HCT116 (cell line): ENCODE measurements at regions not wholly inside any gene's neighbourhood (a gene's known extent, or its start where the extent isn't known, plus 50 kb on each side); places are given as distances from the start of the nearest gene placed in this dataset.

Experiments used
- ATAC-seq: fragments of 200-7000 bp; cut with Tn5 transposase; 2 replicates; pipeline ENCODE4 v1.9.1; 2020; ENCODE audit warnings: mild to moderate bottlenecking, moderate library complexity
- BruUV-seq: library from RNA; stranded (reverse); fragments of 400-500 nt; replicated peaks from 2 replicates; lab custom pipeline; 2021; lab: Mats Ljungman, UMichigan
- CTCF ChIA-PET: fragments of 300-600 bp; sonication (Branson Sonifier 250); formaldehyde crosslinking; loops from one replicate; lab custom pipeline; 2021; ENCODE audit warnings: antibody characterized with exemption; lab: Charles Lee
- POLR2A ChIA-PET: fragments of 300-600, 350-600 bp; sonication (Branson Sonifier 250); formaldehyde crosslinking; loops from one replicate; lab custom pipeline; 2021; ENCODE audit warnings: antibody characterized with exemption; lab: Charles Lee
- RAD21 ChIA-PET, 2 experiments: fragments of 300-600 bp; sonication (Branson Sonifier 250); formaldehyde crosslinking; loops; one replicate each; lab custom pipeline; 2023; ENCODE audit warnings: low total read pairs in 2 of 2; ENCODE audit not compliant: uncharacterized antibody in 2 of 2, unreplicated experiment in 2 of 2, low non-redundant PET in 1 of 2; lab: Charles Lee
- DNase-seq: peaks from one replicate; pipeline ENCODE4 v3.0.0-alpha.2; 2010; ENCODE audit warnings: low read depth, low spot score
- H2AFZ ChIP-seq: fragments of 200-600 bp; shearing (Covaris generic), sonication (generic); 2 replicates; pipeline ENCODE4 v1.6.1; 2017; ENCODE audit warnings: low read depth, mixed run types, mixed read lengths, antibody characterized with exemption, low read length; ENCODE audit not compliant: poor library complexity, severe bottlenecking
- H3K27ac ChIP-seq: 2 replicates; pipeline ENCODE4 v1.5.1; 2012; ENCODE audit warnings: low read depth, low read length
- H3K27me3 ChIP-seq: fragments of 200-600 bp; sonication (generic); 2 replicates; pipeline ENCODE4 v1.6.1; 2016; ENCODE audit warnings: mixed run types, low read length, mixed read lengths; ENCODE audit not compliant: insufficient read depth
- H3K36me3 ChIP-seq, 2 experiments: fragments of 200-500 bp in 1 of 2; fragments of 200-600 bp in 1 of 2; sonication (Bioruptor generic) in 1 of 2; sonication (generic) in 1 of 2; 2 replicates each; pipeline versions ENCODE4 v1.5.1 to v1.6.1; 2014 to 2016; ENCODE audit warnings: low read length in 2 of 2, inconsistent platforms in 1 of 2, mixed read lengths in 1 of 2, mixed run types in 1 of 2; ENCODE audit not compliant: insufficient read depth in 2 of 2, control insufficient read depth in 1 of 2
- H3K4me1 ChIP-seq, 2 experiments: fragments of 200-600 bp in 1 of 2; sonication (generic) in 1 of 2; 2 replicates each; pipeline versions ENCODE4 v1.5.1 to v1.6.1; 2012 to 2017; ENCODE audit warnings: low read length in 2 of 2, inconsistent platforms in 1 of 2, mild to moderate bottlenecking in 1 of 2, mixed read lengths in 1 of 2, mixed run types in 1 of 2, moderate library complexity in 1 of 2; ENCODE audit not compliant: insufficient read depth in 2 of 2, control insufficient read depth in 1 of 2
- H3K4me2 ChIP-seq: fragments of 200-600 bp; sonication (generic); 2 replicates; pipeline ENCODE4 v1.6.1; 2017; ENCODE audit warnings: mixed run types, low read length, mixed read lengths
- H3K4me3 ChIP-seq, 2 experiments: fragments of 200-600 bp in 1 of 2; sonication (generic) in 1 of 2; replicated peaks in 1 of 2; 2 replicates each; pipeline ENCODE4 v1.5.1; 2011 to 2016; ENCODE audit warnings: low read length in 2 of 2, control low read depth in 1 of 2, low read depth in 1 of 2, mild to moderate bottlenecking in 1 of 2, mixed read lengths in 1 of 2, mixed run types in 1 of 2
- H3K79me2 ChIP-seq: fragments of 200-600 bp; sonication (generic); 2 replicates; pipeline ENCODE4 v1.6.1; 2017; ENCODE audit warnings: mild to moderate bottlenecking, mixed run types, low read length, moderate library complexity, mixed read lengths; ENCODE audit not compliant: insufficient read depth
- H3K9ac ChIP-seq: fragments of 200-600 bp; sonication (generic); 2 replicates; pipeline ENCODE4 v1.6.1; 2016; ENCODE audit warnings: low read length, mixed read lengths
- H3K9me2 ChIP-seq: fragments of 200-600 bp; sonication (generic), shearing (Covaris generic); 2 replicates; pipeline ENCODE4 v1.6.1; 2017; ENCODE audit warnings: mixed run types, mild to moderate bottlenecking, moderate library complexity; ENCODE audit not compliant: insufficient read depth
- H3K9me3 ChIP-seq, 2 experiments: fragments of 200-500 bp in 1 of 2; fragments of 200-600 bp in 1 of 2; sonication (Bioruptor generic) in 1 of 2; sonication (generic) in 1 of 2; 2 replicates each; pipeline ENCODE4 v1.6.1; 2014 to 2017; ENCODE audit warnings: low read length in 2 of 2, mixed read lengths in 2 of 2, inconsistent platforms in 1 of 2, low read depth in 1 of 2, mild to moderate bottlenecking in 1 of 2, mixed run types in 1 of 2, moderate library complexity in 1 of 2; ENCODE audit not compliant: control insufficient read depth in 1 of 2, insufficient read depth in 1 of 2
- H4K20me1 ChIP-seq: fragments of 200-600 bp; sonication (generic), shearing (Covaris generic); 2 replicates; pipeline ENCODE4 v1.6.1; 2017; ENCODE audit warnings: mixed run types, mild to moderate bottlenecking, moderate library complexity; ENCODE audit not compliant: insufficient read depth
- CEBPB ChIP-seq: IDR thresholded peaks from 2 replicates; pipeline ENCODE4 v1.6.1; 2012; ENCODE audit warnings: low read depth
- EZH2 ChIP-seq: fragments of 200-600 bp; sonication (generic); IDR thresholded peaks from 2 replicates; pipeline ENCODE4 v1.6.1; 2017; ENCODE audit warnings: antibody characterized with exemption, mixed run types
- FOSL1 ChIP-seq: IDR thresholded peaks from 2 replicates; pipeline ENCODE4 v1.6.1; 2012; ENCODE audit warnings: low read depth
- JUND ChIP-seq: IDR thresholded peaks from 2 replicates; pipeline ENCODE4 v1.6.1; 2012
- POLR2A ChIP-seq: IDR thresholded peaks from 2 replicates; pipeline ENCODE4 v1.7.0; 2011; ENCODE audit warnings: borderline replicate concordance; ENCODE audit not compliant: insufficient read depth, insufficient read length; ENCODE audit errors: extremely low read depth
- SIN3A ChIP-seq: IDR thresholded peaks from 2 replicates; pipeline ENCODE4 v1.6.1; 2012; ENCODE audit warnings: low read depth
- intact Hi-C: fragments of 100-400 bp; cut with micrococcal nuclease; formaldehyde crosslinking; loops from 2 replicates; pipeline ENCODE4 v1.10.0; 2022
- TF ChIP-seq, protein P1 (sequence below), 3 experiments: fragments of 200-600 bp in 1 of 3; sonication (generic) in 1 of 3; IDR thresholded peaks in 2 of 3; conservative IDR thresholded peaks in 1 of 3; 2 replicates each; pipeline ENCODE4 v1.5.1; 2012 to 2017; ENCODE audit warnings: low read depth in 2 of 3, low read length in 2 of 3, antibody characterized with exemption in 1 of 3, borderline replicate concordance in 1 of 3, control low read depth in 1 of 3, mild to moderate bottlenecking in 1 of 3, mixed read lengths in 1 of 3, mixed run types in 1 of 3, moderate library complexity in 1 of 3; ENCODE audit not compliant: insufficient read depth in 1 of 3

- DNase-seq: peak; percentile 12
- H2AFZ ChIP-seq: peak overlapping the region; percentile 26
- H3K4me1 ChIP-seq: peaks cover 0 to 15% of the 10 kb centered on the region in 2 experiments; a peak in 1 of 4 replicates
- TF ChIP-seq FOSL1 (0 out of 2 replicates have a peak, but pooled peaks have one; percentile 19), POLR2A (no peak)
- TF ChIP-seq, all 23 proteins: peak for 1
- ChIA-PET POLR2A (no interaction called here), RAD21 (no interaction called here), CTCF (interaction anchor here (1.2 kb wide), 1 partner anchor 10 kb away, joined by 4 read pairs; no protein-coding TSS in a partner anchor)
- Histone ChIP-seq H3K4me3 (no peak overlapping the region), H3K27me3 (no peaks in the 10 kb centered on the region), H3K27ac (no peak overlapping the region), H3K4me2 (peak overlapping the region; percentile 17; the same call in 1 of the 2 replicates), H3K9me2 (no peaks in the 10 kb centered on the region), H3K36me3 (no peaks in the 10 kb centered on the region), H3K9me3 (no peaks in the 10 kb centered on the region), H3K79me2 (no peaks in the 10 kb centered on the region), H4K20me1 (no peaks in the 10 kb centered on the region), H3K9ac (no peak overlapping the region)
- intact Hi-C loops: no loop called here
- no peak for ATAC-seq
- BruUV-seq: no TSS peak
Observed at GRCh38 chr17:71302721-71303549, 817.9 kb upstream of the SOX9 start.

GRCh38 chr17:71304498-71305158 lies 816.2 kb upstream of the SOX9 start:
- Histone ChIP-seq H2AFZ (no peak overlapping the region), H3K4me2 (no peak overlapping the region), H3K27ac (no peak overlapping the region), H4K20me1 (no peaks in the 10 kb centered on the region), H3K27me3 (no peaks in the 10 kb centered on the region), H3K9me3 (no peaks in the 10 kb centered on the region), H3K36me3 (no peaks in the 10 kb centered on the region), H3K4me1 (peaks cover 0 to 15% of the 10 kb centered on the region in 2 experiments; a peak in 1 of 4 replicates), H3K9ac (no peak overlapping the region), H3K79me2 (no peaks in the 10 kb centered on the region), H3K9me2 (no peaks in the 10 kb centered on the region), H3K4me3 (no peak overlapping the region)
- RAD21 ChIA-PET: no interaction called here
- intact Hi-C loops: no loop called here
- DNase-seq (no peak), ATAC-seq (peak; percentile 59)
- BruUV-seq: no TSS peak
- CTCF ChIA-PET: no interaction called here
- POLR2A ChIA-PET: no interaction called here
- TF ChIP-seq, protein P1, sequence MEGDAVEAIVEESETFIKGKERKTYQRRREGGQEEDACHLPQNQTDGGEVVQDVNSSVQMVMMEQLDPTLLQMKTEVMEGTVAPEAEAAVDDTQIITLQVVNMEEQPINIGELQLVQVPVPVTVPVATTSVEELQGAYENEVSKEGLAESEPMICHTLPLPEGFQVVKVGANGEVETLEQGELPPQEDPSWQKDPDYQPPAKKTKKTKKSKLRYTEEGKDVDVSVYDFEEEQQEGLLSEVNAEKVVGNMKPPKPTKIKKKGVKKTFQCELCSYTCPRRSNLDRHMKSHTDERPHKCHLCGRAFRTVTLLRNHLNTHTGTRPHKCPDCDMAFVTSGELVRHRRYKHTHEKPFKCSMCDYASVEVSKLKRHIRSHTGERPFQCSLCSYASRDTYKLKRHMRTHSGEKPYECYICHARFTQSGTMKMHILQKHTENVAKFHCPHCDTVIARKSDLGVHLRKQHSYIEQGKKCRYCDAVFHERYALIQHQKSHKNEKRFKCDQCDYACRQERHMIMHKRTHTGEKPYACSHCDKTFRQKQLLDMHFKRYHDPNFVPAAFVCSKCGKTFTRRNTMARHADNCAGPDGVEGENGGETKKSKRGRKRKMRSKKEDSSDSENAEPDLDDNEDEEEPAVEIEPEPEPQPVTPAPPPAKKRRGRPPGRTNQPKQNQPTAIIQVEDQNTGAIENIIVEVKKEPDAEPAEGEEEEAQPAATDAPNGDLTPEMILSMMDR (IDR thresholded peaks at IDR 0.05 in 2 of 3, conservative IDR thresholded peaks at IDR 0.05 in 1 of 3; ENCODE audit: borderline replicate concordance in 1 of 3, insufficient read depth in 1 of 3, low read depth in 2 of 3, low read length in 2 of 3): peak in 2 of 3 experiments; percentile 37 to 54; a peak in 3 of 6 replicates
- TF ChIP-seq JUND: no peak
- TF ChIP-seq EZH2: no peak
- no peak for TF ChIP-seq CEBPB
- no peak for TF ChIP-seq SIN3A
